ENCODE measurements at regions not wholly inside any gene's neighbourhood (a gene's known extent, or its start where the extent isn't known, plus 50 kb on each side); places are given as distances from the start of the nearest gene placed in this dataset.
"Not testable (repeated sequence)": the region's sequence is repeated elsewhere in the genome, so short reads cannot be mapped to it uniquely, and the experiment has no call there.

DNA sequence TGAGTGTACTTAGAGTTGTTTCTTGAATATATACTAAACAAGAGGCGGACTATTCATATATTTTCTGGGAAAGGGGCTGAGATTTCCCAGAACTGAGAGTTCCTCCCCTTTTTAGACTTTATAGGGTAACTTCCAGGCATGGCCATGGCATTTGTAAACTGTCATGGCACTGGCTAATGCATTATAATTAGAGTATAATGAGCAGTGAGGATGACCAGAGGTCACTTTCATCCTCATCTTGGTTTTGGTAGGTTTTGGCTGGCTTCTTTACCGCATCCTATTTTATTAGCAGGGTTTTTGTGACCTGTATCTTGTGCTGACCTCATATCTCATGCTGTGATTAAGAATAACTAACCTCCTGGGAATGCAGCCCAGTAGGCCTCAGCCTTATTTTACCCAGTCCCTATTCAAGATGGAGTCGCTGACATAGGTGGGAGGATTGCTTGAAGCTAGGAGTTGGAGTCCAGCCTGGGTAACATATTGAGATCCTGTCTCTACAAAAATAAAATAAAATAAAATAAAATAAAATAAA lies 91.4 kb downstream of the MOBP start:
- no peak for DNase-seq (ENCODE audit: low spot score)

DNA sequence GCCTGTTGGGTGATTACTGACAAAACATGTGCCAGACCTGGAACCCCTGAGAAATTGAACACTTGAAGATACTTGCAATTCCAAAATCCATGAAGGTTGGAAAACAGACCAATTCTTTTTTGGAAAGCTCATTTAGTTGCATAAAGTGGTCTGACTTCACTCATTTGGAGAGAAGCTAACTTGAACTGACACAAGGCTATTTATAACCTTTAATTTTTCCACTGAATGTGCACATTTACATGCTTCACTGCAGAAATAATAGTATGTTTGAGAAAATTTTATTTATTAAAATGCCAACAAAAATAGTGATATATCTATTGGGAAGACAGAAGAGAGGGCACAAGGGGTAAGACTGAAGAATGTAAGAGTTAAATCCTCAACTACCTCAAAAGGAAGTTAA lies 92.1 kb downstream of the MOBP start:
- no peak for DNase-seq (ENCODE audit: low spot score)

DNA sequence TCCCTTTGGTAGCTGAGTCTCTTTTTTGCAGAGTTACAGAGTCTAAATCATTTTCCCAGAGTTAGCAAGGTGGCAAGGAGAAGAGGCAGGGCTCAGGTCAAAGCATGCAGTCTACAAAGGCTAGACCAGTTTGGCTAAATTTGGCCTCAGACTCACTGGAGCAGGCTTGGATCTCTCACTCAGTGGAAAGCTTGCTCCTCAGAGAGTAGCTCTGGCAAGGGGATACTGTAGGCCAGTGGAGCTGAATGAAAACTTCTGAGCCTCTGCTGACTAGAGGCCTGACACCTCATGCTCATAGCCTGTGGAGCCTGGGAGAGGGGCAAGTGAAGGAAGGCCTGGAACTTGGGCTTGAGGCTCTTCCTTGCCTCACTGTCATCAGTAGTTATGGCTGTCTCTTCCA lies 101.0 kb downstream of the MOBP start:
- no peak for DNase-seq (ENCODE audit: low spot score)

DNA sequence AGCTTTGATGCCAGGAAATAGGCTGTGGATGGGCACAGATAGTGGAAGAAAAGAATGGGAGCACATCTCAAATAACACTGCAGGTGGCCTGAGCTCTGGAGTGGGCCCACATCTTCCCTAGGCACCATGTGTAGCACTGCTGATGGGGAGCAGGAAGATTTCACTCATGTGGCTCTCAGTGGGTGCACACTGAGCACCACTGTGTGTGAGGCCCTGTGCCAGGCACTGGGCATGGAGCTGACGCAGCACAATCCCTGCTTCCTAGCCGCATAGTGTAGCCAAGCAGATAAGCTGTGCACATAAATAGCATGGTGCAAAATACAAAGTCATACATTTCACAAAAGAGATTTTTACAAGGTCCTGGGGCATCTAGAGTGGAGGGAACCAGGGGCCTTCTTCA lies 101.6 kb downstream of the MOBP start:
- no peak for DNase-seq (ENCODE audit: low spot score)

DNA sequence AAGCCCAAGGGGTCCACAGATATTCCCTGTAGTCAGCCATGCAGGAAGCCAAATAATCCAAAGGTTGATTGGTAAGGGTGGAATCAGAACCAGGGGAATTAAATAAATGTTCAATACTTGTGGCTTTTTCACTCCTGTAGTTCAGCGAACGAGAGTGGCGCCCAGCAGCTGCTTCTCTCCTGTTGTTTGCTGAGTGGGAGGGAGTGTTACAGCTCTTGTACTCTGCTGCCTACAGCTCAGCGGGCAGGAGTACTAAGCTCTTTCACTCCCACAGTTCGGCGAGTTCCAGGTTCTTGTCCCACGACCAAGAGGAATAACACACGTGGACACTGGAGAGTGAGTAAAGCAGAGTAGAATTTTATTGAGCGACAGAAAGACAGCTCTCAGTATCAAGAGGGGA lies 105.9 kb downstream of the MOBP start:
- peak; percentile 27 for DNase-seq (ENCODE audit: low spot score)

DNA sequence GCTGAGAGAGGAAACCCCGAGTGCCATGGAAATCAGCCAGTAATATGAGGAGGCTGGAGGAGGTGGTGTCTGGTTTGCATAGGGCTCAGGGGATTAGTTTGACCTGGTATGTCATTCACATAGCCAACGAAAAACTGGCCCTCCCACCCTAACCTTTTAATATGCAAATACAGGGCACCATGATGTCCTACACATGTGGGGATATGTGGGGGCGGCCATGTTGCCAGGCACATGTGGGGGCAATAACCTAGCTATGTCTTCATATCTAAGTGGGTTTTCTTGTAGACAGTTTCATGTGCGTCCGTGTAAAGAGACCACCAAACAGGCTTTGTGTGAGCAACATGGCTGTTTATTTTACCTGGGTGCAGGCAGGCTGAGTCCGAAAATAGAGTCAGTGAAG lies 110.1 kb downstream of the MOBP start:
- no peak for DNase-seq (ENCODE audit: low spot score)

DNA sequence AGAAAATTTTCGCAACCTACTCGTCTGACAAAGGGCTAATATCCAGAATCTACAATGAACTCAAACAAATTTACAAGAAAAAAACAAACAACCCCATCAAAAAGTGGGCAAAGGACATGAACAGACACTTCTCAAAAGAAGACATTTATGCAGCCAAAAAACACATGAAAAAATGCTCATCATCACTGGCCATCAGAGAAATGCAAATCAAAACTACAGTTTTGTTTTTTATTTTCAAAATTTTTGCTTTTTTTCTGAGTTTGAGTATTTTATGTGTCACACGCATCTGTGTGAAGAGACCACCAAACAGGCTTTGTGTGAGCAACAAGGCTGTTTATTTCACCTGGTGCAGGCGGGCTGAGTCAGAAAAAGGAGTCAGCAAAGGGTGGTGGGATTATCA lies 118.7 kb downstream of the MOBP start:
- not testable (repeated sequence) for DNase-seq (ENCODE audit: low spot score)

DNA sequence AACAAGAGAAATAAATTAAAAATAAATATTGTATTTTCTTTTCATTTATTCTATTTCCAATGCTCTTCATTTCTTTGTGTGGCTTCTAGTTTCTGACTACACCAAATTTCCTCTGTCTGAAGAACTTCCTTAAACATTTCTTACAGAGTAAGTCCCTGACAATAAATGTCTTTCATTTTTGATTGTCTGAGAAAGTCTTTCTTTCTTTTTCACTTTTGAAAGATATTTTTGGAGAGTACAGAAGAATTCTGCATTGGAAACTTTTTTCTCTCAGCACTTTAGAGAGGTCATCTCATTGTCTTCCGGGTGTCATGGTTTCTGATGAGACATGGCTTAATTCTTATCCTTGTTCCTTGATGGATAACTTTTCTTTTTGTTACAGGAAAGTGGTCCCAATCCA lies 119.6 kb downstream of the MOBP start:
- DNase-seq (ENCODE audit: low spot score), result no peak

DNA sequence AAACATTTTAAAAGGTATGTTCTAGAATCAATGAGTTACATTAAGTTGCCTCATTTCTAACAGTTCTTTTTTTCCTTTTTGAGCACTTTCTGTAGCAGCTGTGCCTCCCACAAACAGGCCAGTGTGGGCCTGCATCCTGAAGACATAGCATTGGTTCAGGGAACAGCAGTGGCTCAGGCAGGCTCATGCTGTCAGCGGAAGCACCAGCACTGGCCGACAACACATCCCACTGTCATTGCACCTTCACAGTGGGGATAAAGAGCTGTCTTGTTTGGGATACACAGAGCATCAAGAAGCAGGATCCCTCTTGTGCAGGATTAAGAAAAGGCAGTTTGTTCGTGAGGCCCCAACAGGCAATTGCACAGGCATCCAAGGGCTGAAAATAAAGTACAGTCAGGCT lies 123.3 kb downstream of the MOBP start:
- peak; percentile 41 for DNase-seq (ENCODE audit: low spot score)

DNA sequence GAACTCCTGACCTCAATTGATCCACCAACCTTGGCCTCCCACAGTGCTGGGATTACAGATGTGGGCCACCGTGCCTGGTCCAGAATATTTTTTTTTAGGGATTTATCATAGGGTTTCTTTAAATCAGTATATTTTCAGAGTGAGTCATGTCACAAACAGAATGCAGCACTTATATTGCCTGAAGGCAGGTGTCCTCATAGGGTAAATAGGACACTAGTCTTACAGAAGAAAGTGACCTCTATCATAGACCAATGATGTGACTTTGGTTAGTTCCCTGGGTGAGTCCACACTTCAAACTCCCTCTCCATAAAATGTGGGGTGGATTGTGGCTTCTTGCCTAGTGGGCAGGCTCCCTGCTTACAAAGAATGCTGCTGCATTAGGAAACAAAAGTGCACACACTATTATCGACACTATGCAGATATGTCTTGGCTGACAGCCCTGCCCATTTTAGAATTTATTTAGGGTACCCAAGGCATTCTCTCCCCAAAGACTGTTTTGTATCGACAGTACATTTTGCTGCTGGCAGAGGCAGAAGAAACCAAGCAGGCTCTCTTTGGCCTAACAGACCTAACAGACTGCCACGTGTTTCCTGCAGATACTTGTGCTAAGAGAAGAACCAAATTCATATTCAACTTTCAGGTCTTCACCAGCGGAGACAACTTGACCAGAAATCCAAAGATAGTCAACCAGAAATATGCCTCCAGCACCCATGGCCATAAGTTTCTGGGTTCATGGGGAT lies 125.0 kb downstream of the MOBP start:
- no peak for DNase-seq (ENCODE audit: low spot score)

DNA sequence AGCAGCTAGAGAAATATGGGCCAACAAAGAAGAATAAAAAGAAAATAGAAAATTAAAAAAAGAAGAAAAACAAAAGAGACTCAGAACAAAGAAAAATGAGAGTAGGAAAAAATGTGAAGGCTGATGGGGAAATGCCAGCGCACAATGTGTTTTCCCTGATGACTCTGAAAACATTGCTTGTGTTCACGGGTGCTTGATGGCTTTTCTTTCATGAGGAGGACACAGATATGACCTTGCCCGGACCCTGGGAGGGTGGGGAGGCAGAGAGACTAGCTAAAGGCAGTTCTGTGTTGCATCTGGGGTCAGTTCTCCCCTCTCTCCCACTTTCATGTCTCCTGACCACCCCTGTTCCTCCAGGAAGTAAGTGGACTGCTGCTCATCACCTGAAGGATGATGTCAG lies 125.9 kb downstream of the MOBP start:
- no peak for DNase-seq (ENCODE audit: low spot score)

DNA sequence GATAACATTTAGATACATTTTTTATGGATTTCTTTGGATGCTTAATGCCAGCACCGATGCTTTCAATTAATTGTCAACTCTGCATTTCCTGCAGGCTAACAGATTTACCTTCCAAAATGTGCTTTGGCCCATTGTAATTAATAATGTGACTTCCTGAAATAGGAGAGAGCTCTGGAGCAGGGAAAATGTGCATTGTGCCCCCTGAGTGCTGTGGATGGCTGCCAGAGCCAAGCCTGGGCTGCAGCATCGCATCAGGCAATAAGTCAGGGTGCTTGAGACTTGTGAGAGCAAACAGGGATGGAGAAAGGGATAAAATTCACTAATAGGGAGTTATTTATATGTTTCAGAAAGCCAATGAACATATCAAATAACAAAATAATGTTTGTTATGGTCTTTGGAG lies 133.8 kb downstream of the MOBP start:
- DNase-seq (ENCODE audit: low spot score), result no peak

DNA sequence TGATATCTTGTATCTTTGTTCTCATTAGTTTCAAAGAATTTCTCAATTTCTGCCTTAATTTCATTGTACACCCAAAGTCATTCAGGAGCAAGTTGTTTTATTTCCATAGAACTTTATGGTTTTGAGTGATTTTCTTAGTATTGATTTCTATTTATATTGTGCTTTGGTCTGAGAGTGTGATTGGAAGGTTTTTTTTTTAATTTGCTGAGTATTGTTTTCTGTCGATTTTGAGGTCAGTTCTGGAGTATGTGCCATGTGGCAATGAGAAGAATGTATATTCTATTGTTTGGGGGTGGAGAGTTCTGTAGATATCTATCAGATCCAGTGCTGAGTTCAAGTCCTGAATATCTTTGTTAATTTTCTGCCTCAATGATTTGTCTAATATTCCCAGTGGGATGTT lies 138.4 kb downstream of the MOBP start:
- no peak for DNase-seq (ENCODE audit: low spot score)

DNA sequence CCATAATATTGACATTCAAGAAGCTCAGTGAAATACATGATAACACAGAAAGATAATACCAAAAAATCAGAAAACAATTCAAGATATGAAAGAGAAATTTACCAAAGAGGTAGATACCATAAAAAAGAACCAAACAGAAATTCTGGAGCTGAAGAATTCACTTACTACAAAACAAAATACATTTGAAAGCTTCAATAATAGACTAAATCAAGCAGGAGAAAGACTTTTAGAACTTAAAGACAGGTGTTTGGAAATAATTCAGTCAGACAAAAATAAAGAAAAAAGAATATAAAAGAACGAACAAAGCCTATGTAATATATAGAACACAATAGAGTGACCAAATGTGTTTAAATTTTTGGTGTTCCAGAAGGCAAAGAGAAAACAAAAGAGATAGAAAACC lies 158.7 kb downstream of the MOBP start:
- no peak for DNase-seq (ENCODE audit: low spot score)

DNA sequence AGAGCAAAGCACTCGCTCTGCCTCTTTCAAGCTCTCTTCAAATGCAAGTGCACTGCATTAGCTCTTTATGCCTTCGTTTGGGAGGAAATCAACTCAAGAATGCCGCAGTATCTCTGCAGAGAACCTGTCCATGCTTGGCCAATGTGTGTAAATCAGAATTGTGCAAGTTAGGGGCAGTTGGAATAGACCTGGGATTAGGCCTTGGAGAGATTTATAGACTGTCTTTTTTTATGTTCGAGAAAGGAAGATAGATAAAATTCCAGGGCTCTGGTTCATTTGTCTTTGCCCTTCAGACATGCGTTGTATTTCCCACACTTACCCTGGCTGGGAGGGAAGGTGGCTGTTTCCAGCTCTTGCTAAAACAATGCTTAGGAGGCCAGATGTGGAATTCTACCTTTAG lies 163.7 kb downstream of the MOBP start:
- no peak for DNase-seq (ENCODE audit: low spot score)

DNA sequence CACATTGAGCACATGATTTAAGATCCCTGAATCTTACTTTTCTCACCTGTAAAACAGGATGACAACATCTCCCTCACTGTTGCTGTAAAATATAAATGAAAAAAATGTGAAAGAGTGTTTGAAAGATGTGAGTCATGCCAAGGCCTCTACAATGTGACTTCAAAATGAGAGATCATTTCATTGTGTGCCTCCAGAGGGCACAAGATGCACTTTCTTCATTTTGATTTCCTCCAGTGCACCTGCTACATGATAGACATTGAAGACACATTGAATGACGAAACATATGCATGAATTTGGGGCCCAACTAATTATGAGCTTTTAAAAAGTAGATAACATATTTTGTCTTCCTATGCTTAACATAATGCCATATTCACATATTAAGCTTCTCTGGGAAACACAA lies 170.3 kb downstream of the MOBP start:
- DNase-seq (ENCODE audit: low spot score), result no peak

DNA sequence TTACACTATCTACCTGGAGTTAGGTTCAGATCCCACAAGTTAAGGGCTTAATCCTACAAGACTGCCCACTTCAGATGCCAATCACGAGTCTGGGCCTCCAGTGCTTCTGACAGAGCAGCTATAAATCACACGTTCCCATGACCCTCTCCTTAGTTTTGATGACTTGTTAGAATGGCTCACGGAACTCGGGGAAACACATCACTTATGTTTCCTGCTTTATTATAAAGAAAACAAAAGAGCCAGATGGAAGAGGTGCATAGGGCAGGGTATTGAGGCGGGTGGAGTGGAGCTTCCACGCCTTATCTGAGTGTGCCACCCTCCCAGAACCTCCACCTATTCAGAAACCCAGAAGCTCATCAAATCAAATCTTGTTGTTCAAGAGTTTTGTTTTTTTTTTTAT lies 170.8 kb downstream of the MOBP start:
- no peak for DNase-seq (ENCODE audit: low spot score)

DNA sequence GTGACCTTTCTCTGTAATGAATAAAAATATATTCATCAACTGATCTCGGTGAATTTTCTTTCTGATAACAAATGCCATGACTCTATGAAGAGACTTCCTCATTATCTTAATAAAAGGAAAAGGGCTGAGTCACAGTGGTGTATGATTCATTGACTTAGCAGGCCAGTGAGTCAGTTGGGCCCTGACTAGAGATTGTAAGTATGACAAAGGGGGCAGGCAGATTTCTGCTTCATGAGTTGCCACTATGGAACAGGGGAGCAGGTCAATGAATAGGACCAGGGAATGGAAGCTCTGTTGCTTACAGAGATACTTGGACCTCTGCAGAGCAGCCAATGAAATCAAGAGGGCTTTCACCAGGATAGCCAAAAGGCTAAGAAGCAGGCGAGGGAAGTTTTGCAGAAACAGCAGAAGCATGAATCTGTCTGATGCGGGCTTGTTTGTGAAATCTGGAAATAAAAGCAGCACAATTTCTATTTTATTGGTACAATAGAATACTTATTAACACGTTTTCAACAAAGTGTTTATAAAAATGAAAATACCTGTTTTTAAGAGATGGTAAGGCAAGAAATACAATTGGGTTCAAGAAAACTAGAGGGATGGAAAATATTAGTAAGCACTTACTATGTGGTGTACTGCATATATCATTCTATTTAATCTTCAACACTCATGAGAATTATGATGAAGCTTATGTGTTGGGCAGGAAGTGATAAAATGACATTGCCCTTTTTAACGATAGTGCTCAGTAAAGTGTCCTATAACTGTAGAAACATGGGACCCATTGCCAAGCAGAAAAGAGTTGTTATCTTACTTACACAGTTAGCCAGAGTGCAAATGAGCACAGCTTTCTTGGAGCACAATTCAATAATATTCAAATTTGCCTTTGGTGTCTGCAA lies 169.8 kb upstream of the MYRIP start:
- peak; percentile 12 for DNase-seq (ENCODE audit: low spot score)

DNA sequence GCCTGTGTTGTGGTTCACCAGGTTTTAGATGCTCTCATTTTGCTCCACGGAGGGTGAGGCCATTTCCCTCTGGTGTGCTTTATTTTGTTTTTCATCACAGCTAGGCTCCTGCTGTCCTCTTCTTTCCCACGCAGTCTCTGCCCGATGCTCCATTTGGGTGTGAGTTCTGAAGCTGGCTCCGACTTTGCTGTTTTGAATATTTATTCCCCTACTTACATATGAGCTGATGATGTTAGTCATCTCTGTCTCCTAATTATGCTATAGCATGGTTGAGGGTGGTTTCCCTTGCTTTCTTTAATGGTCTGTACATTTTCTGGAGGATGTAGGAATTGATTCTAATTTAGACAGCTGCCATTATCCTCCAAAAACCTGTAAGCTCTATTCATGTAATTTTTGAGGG lies 168.1 kb upstream of the MYRIP start:
- DNase-seq (ENCODE audit: low spot score), result no peak

DNA sequence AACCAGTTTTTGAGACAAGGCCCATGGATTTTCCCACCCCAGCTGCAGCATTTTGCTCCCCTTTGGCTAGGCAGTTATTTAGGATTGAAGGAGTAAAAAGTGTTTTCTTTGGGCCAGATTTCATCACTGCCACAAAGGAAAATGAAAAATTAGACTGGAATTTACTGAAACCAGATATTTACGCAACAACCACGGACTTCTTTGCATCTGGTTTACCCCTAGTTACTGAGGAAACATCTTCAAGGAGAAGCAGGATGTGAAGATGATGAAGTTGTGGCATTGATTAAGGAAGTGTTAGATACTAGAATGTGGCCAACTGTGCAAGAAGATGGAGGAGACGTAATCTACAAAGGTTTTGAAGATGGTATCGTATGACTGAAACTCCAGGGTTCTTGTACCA lies 165.2 kb upstream of the MYRIP start:
- no peak for DNase-seq (ENCODE audit: low spot score)

DNA sequence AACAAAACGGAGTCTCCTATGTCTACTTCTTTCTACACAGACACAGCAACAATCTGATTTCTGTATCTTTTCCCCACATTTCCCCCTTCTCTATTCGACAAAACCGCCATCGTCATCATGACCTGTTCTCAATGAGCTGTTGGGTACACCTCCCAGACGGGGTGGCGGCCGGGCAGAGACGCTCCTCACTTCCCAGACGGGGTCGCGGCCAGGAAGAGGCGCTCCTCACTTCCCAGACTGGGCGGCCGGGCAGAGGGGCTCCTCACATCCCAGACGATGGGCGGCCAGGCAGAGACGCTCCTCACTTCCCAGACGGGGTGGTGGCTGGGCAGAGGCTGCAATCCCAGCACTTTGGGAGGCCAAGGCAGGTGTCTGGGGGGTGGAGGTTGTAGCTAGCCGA lies 158.2 kb upstream of the MYRIP start:
- not testable (repeated sequence) for DNase-seq (ENCODE audit: low spot score)

DNA sequence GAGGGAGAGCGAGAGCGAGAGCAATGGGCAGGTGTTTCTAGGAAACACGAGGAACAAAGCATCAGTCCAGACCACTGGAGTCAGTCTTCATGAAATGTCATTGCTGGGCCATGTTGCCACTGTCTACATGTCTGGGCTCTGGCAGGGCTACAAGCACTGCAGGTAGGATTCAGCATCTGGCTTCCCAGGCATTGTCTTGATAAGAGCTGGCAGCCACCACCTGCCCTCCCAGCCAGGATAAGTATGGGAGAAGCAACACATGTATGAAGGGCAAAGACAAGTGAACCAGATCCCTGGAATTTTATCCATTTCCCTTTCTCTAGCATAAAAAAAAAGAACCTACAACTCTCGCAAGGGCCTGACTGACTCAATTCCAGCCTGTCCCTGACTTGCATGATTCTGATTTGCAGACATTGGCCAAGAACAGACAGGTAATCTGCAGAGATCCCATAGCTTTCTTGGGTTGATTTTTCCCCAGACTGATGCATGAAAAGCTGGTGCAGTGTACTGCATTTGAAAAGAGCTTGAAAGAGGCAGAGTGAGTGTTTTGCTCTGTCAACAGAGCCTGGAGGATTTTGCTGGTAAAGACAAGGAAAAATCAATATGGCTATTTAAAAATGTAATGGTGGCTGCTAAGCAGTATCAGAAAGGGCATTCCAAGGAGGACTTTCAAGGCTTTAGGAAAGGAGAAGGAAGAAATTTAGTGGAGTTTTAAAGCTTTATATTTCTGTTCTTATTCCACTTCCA lies 157.2 kb upstream of the MYRIP start:
- no peak for DNase-seq (ENCODE audit: low spot score)

DNA sequence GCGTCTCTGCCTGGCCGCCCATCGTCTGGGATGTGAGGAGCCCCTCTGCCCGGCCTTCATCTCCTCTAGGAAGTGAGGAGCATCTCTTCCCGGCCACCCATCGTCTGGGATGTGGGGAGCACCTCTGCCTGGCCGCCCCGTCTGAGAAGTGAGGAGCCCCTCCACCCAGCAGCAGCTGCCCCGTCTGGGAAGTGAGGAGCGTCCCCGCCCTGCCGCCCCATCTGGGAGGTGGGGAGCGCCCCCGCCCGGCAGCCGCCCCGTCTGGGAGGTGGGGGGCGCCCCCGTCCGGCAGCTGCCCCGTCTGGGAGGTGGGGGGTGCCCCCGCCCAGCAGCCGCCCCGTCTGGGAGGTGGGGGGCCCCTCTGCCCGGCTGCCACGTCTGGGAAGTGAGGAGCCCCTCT lies 153.7 kb upstream of the MYRIP start:
- DNase-seq (ENCODE audit: low spot score), result not testable (repeated sequence)

Data from Ammon's horn (tissue), 1 donor.